Hepatocyte (in vitro differentiated cells): ENCODE measurements at regions not wholly inside any gene's neighbourhood (a gene's known extent, or its start where the extent isn't known, plus 50 kb on each side); places are given as distances from the start of the nearest gene placed in this dataset.

Experiments used
- DNase-seq: peaks from one replicate; pipeline ENCODE4 v3.0.0-alpha.2; 2016; ENCODE audit warnings: low spot score
- H2AFZ ChIP-seq: fragments of 200-600 bp; sonication (generic); 2 replicates; pipeline ENCODE4 v1.6.0; 2016; ENCODE audit warnings: antibody characterized with exemption, mild to moderate bottlenecking
- H3K27ac ChIP-seq: fragments of 200-600 bp; sonication (generic); 2 replicates; pipeline ENCODE4 v1.5.1; 2016; ENCODE audit warnings: mild to moderate bottlenecking
- H3K27me3 ChIP-seq: fragments of 200-600 bp; sonication (generic); 2 replicates; pipeline ENCODE4 v1.6.1; 2016
- H3K36me3 ChIP-seq: fragments of 200-600 bp; sonication (generic); replicated peaks from 2 replicates; pipeline ENCODE4 v1.5.1; 2016; ENCODE audit warnings: low read depth; ENCODE audit not compliant: insufficient read depth
- H3K4me1 ChIP-seq: fragments of 200-600 bp; sonication (generic); 2 replicates; pipeline ENCODE4 v1.5.1; 2016; ENCODE audit warnings: mild to moderate bottlenecking, moderate library complexity; ENCODE audit not compliant: insufficient read depth
- H3K4me2 ChIP-seq: fragments of 200-600 bp; sonication (generic); 2 replicates; pipeline ENCODE4 v1.6.0; 2016
- H3K4me3 ChIP-seq: fragments of 200-600 bp; sonication (generic); 2 replicates; pipeline ENCODE4 v1.5.1; 2016; ENCODE audit warnings: mild to moderate bottlenecking
- H3K79me2 ChIP-seq: fragments of 200-600 bp; sonication (generic); 2 replicates; pipeline ENCODE4 v1.6.0; 2017; ENCODE audit warnings: mild to moderate bottlenecking
- H3K9me2 ChIP-seq: fragments of 200-600 bp; sonication (generic); replicated peaks from 2 replicates; pipeline ENCODE4 v1.6.0; 2017; ENCODE audit warnings: mild to moderate bottlenecking; ENCODE audit not compliant: insufficient read depth
- H3K9me3 ChIP-seq: fragments of 200-600 bp; sonication (generic); 2 replicates; pipeline ENCODE4 v1.5.1; 2016; ENCODE audit warnings: low read depth, mild to moderate bottlenecking
- H4K20me1 ChIP-seq: fragments of 200-600 bp; sonication (generic); 2 replicates; pipeline ENCODE4 v1.6.0; 2016; ENCODE audit warnings: mild to moderate bottlenecking; ENCODE audit not compliant: insufficient read depth, poor library complexity, severe bottlenecking
- CTCF ChIP-seq: fragments of 200-600 bp; sonication (generic); IDR thresholded peaks from 2 replicates; pipeline ENCODE4 v1.5.1; 2016; ENCODE audit warnings: antibody characterized with exemption, mild to moderate bottlenecking; ENCODE audit not compliant: poor library complexity
- EZH2 ChIP-seq: fragments of 200-600 bp; sonication (generic); IDR thresholded peaks from 2 replicates; pipeline ENCODE4 v1.6.1; 2016; ENCODE audit warnings: antibody characterized with exemption, mild to moderate bottlenecking, borderline replicate concordance
- EZH2phosphoT487 ChIP-seq: fragments of 200-600 bp; sonication (generic); IDR thresholded peaks from one replicate; pipeline ENCODE4 v1.6.1; 2018; ENCODE audit warnings: antibody characterized with exemption, mild to moderate bottlenecking, low read depth, moderate library complexity; ENCODE audit not compliant: unreplicated experiment, severe bottlenecking
- WGBS: methylation state at CpG from one replicate; pipeline ENCODE4 v1.1.6; 2016; ENCODE audit warnings: low lambda C conversion rate; ENCODE audit errors: missing lambda C conversion rate; 5-methylcytosine and 5-hydroxymethylcytosine counted together

- H3K36me3 ChIP-seq, result no peaks in the 10 kb centered on the region
- H3K27me3 ChIP-seq, result no peaks in the 10 kb centered on the region
- no peak overlapping the region for H3K4me2 ChIP-seq
- no peak overlapping the region for H3K27ac ChIP-seq
- no peaks in the 10 kb centered on the region for H3K9me3 ChIP-seq
- no peak for DNase-seq
- TF ChIP-seq EZH2phosphoT487, result no peak
- no peaks in the 10 kb centered on the region for H3K4me1 ChIP-seq
- H4K20me1 ChIP-seq, result no peaks in the 10 kb centered on the region
- H3K9me2 ChIP-seq, result no peaks in the 10 kb centered on the region
- H2AFZ ChIP-seq, result no peak overlapping the region
- no peaks in the 10 kb centered on the region for H3K79me2 ChIP-seq
- no peak overlapping the region for H3K4me3 ChIP-seq
- 91% methylated on average over 1 of the region's 1 CpG for WGBS
These were observed 452.9 kb downstream of the MATN1 start for GRCh38 chr1:30270461-30270860.

DNA sequence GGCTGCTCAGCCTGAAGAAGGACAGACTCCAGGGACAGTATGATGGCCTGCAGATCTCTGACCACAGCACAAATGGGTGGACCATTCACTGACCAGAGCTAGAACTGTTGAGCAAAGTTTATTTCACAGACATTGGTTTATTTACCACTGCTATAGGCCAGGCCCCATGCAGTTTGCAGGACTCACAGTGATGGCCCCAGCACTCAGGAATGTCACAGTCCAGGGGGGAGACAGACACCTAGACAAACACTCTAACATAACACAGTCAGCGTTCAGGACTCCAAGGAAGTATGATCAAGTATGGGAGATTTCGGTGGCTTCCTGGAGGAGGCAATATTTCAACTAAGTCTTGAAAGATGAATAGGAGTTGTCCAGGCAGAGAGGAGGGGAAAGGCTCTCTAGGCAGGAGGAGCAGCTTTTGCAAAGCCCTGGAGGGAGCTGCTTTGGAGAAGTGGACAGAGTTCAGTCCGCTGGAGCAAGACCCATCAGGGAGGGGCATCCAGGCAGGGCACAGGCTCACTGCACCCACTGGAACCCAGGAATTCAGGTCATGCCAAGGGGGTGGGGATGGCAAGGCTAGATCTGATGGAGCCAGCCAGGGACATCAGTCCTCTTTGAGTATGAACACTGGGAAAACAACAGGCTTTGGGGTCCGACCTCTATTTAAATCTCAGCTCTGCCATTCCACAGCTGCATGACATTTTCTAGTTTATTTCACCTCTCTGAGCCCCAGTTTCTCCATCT lies 454.3 kb downstream of the MATN1 start:
- H2AFZ ChIP-seq, result no peak overlapping the region
- no peak for DNase-seq
- H3K36me3 ChIP-seq, result no peaks in the 10 kb centered on the region
- no peaks in the 10 kb centered on the region for H3K9me3 ChIP-seq
- H3K27me3 ChIP-seq, result no peaks in the 10 kb centered on the region
- H3K4me2 ChIP-seq, result no peak overlapping the region
- no peaks in the 10 kb centered on the region for H3K4me1 ChIP-seq
- H3K4me3 ChIP-seq, result no peak overlapping the region
- 61% methylated on average over 4 of the region's 4 CpGs for WGBS
- no peaks in the 10 kb centered on the region for H4K20me1 ChIP-seq
- no peaks in the 10 kb centered on the region for H3K9me2 ChIP-seq
- no peak for TF ChIP-seq EZH2
- TF ChIP-seq CTCF, result no peak
- no peak for TF ChIP-seq EZH2phosphoT487
- H3K79me2 ChIP-seq, result no peaks in the 10 kb centered on the region
- no peak overlapping the region for H3K27ac ChIP-seq

- Histone ChIP-seq H3K9me2 (no peaks in the 10 kb centered on the region), H3K79me2 (no peaks in the 10 kb centered on the region), H3K27me3 (no peaks in the 10 kb centered on the region), H3K9me3 (no peaks in the 10 kb centered on the region), H3K36me3 (no peaks in the 10 kb centered on the region), H3K4me2 (no peak overlapping the region), H2AFZ (no peak overlapping the region), H3K27ac (no peak overlapping the region), H4K20me1 (no peaks in the 10 kb centered on the region), H3K4me3 (no peak overlapping the region), H3K4me1 (no peaks in the 10 kb centered on the region)
- no peak for DNase-seq
- TF ChIP-seq EZH2phosphoT487 (no peak), CTCF (no peak), EZH2 (no peak)
- 78% methylated on average over 6 of the region's 6 CpGs for WGBS
These were observed 455.5 kb downstream of the MATN1 start for GRCh38 chr1:30267856-30268255.

DNA sequence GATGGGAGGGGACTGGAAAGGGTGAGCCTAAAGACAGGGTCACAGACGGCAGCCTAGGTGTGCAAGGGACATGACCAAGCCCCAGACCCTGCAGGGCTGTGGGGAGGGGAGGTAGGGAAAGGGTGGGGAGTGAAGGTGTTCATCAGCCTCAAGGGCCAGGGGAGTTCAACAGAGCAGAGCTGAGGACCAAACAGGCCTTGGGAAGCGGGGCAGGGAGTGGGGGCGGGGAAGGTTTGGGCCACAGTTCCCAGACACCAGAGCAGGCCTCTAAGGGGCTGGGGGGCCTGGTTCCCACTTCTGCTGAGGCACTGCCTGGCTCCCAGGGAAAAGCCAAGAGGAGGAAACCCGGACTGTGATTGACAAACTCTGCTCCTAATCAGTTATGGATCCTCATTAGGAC lies 456.3 kb downstream of the MATN1 start:
- no peaks in the 10 kb centered on the region for H3K79me2 ChIP-seq
- no peak for TF ChIP-seq CTCF
- no peak for TF ChIP-seq EZH2phosphoT487
- TF ChIP-seq EZH2, result no peak
- DNase-seq, result no peak
- no peaks in the 10 kb centered on the region for H3K27me3 ChIP-seq
- H3K4me1 ChIP-seq, result no peaks in the 10 kb centered on the region
- no peak overlapping the region for H2AFZ ChIP-seq
- H3K4me2 ChIP-seq, result no peak overlapping the region
- no peaks in the 10 kb centered on the region for H3K9me3 ChIP-seq
- H3K36me3 ChIP-seq, result no peaks in the 10 kb centered on the region
- 78% methylated on average over 2 of the region's 4 CpGs for WGBS
- H3K9me2 ChIP-seq, result no peaks in the 10 kb centered on the region
- no peaks in the 10 kb centered on the region for H4K20me1 ChIP-seq
- H3K27ac ChIP-seq, result no peak overlapping the region
- H3K4me3 ChIP-seq, result no peak overlapping the region
